GM12878 (cell line): ENCODE measurements at regions not wholly inside any gene's neighbourhood (a gene's known extent, or its start where the extent isn't known, plus 50 kb on each side); places are given as distances from the start of the nearest gene placed in this dataset.

Source experiments
- BACH1 ChIP-seq: fragments of 450-650 bp; IDR thresholded peaks from 2 replicates; pipeline ENCODE4 v1.6.1; 2017; ENCODE audit warnings: mild to moderate bottlenecking, borderline replicate concordance
- STAT3 ChIP-seq: IDR thresholded peaks from 2 replicates; pipeline ENCODE4 v1.6.1; 2011; ENCODE audit warnings: low read depth, low read length, improper control_type of control experiment
- TAF1 ChIP-seq: IDR thresholded peaks from 2 replicates; pipeline ENCODE4 v1.6.1; 2011; ENCODE audit warnings: mild to moderate bottlenecking, low read depth, low read length, borderline replicate concordance
- TF ChIP-seq, protein P1 (sequence below), 3 experiments: IDR thresholded peaks in 2 of 3; conservative IDR thresholded peaks in 1 of 3; 2 replicates each; pipeline ENCODE4 v1.5.1; 2011; ENCODE audit warnings: low read depth in 3 of 3, low read length in 3 of 3, mild to moderate bottlenecking in 3 of 3, control low read depth in 2 of 3, moderate library complexity in 2 of 3, inconsistent platforms in 1 of 3, mixed read lengths in 1 of 3; ENCODE audit not compliant: control insufficient read depth in 2 of 3, insufficient read depth in 1 of 3; ENCODE audit errors: extremely low read depth in 1 of 3

DNA sequence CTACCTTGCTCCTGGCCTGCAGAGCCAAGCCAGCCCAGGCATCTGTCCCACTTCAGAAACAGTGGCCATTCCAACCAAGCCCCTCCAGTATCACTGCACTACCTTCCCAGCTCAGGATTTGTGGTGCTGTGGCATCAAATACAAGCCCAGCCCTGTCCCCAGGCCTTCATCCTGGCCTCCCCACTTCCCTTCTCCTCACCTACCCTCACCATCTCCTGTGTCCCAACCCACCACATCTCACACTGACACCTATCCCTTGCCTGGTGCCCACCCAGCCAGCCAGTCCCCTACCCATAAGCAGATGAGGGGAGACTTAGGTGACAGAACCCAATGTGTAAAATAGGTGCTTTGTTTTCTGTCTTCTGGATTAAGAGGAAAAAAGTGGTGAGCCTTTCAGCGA is 66.0 kb upstream of the CDH5 start:
- TF ChIP-seq, protein P1, sequence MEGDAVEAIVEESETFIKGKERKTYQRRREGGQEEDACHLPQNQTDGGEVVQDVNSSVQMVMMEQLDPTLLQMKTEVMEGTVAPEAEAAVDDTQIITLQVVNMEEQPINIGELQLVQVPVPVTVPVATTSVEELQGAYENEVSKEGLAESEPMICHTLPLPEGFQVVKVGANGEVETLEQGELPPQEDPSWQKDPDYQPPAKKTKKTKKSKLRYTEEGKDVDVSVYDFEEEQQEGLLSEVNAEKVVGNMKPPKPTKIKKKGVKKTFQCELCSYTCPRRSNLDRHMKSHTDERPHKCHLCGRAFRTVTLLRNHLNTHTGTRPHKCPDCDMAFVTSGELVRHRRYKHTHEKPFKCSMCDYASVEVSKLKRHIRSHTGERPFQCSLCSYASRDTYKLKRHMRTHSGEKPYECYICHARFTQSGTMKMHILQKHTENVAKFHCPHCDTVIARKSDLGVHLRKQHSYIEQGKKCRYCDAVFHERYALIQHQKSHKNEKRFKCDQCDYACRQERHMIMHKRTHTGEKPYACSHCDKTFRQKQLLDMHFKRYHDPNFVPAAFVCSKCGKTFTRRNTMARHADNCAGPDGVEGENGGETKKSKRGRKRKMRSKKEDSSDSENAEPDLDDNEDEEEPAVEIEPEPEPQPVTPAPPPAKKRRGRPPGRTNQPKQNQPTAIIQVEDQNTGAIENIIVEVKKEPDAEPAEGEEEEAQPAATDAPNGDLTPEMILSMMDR (IDR thresholded peaks at IDR 0.05 in 2 of 3, conservative IDR thresholded peaks at IDR 0.05 in 1 of 3; ENCODE audit: control insufficient read depth in 2 of 3, extremely low read depth in 1 of 3, insufficient read depth in 1 of 3, low read depth in 3 of 3, low read length in 3 of 3) = no peak
- TF ChIP-seq TAF1 (no peak), STAT3 (no peak), BACH1 (no peak)
